Stimulated activated CD8-positive, alpha-beta memory T cell treated with anti-CD3 and anti-CD28 coated beads, Interleukin-7, amount 100 ng/mL, for 1 hour (primary cell): ENCODE measurements at regions not wholly inside any gene's neighbourhood (a gene's known extent, or its start where the extent isn't known, plus 50 kb on each side); places are given as distances from the start of the nearest gene placed in this dataset.
A peak's percentile ranks its signal among the peaks of the same experiment; 100 is the strongest.

Source experiments
- DNase-seq, 2 donors: peaks; one replicate each; pipeline ENCODE4 v3.0.0-alpha.2; 2020; ENCODE audit warnings: low read depth in 2 of 2

- DNase-seq = no peak
Measured at GRCh38 chr4:140281828-140282552, 91.5 kb upstream of the SCOC start.

- no peak for DNase-seq
Measured at GRCh38 chr4:140277576-140277975, 95.9 kb upstream of the SCOC start.

- DNase-seq = no peak
Measured at GRCh38 chr4:140271553-140271952, 101.9 kb upstream of the SCOC start.

GRCh38 chr4:140269369-140269768, 104.1 kb upstream of the SCOC start:
- no peak for DNase-seq

GRCh38 chr4:140268186-140268841, 105.1 kb upstream of the SCOC start:
- DNase-seq = no peak

GRCh38 chr4:140267576-140267975, 105.9 kb upstream of the SCOC start:
- no peak for DNase-seq

- no peak for DNase-seq
Measured at GRCh38 chr4:140266958-140267568, 106.4 kb upstream of the SCOC start.

- DNase-seq = no peak
Measured at GRCh38 chr4:140260227-140260626, 106.2 kb upstream of the MAML3 start.

- DNase-seq = no peak
Measured at GRCh38 chr4:140258476-140258875, 104.5 kb upstream of the MAML3 start.

GRCh38 chr4:140257461-140258305, 103.7 kb upstream of the MAML3 start:
- no peak for DNase-seq

- no peak for DNase-seq
Measured at GRCh38 chr4:140256941-140257340, 103.0 kb upstream of the MAML3 start.

GRCh38 chr4:140256335-140256734, 102.4 kb upstream of the MAML3 start:
- DNase-seq = no peak

- DNase-seq = no peak
Measured at GRCh38 chr4:140255927-140256326, 101.9 kb upstream of the MAML3 start.

- no peak for DNase-seq
Measured at GRCh38 chr4:140255467-140255866, 101.5 kb upstream of the MAML3 start.

GRCh38 chr4:140254651-140255299, 100.8 kb upstream of the MAML3 start:
- DNase-seq = no peak

- DNase-seq = no peak
Measured at GRCh38 chr4:140253556-140254027, 99.6 kb upstream of the MAML3 start.

- peak; percentile 23 to 47 for DNase-seq
Measured at GRCh38 chr4:140252742-140253555, 99.0 kb upstream of the MAML3 start.

GRCh38 chr4:140252141-140252741, 98.3 kb upstream of the MAML3 start:
- no peak for DNase-seq

- DNase-seq = no peak
Measured at GRCh38 chr4:140251571-140251970, 97.6 kb upstream of the MAML3 start.

GRCh38 chr4:140250989-140251552, 97.1 kb upstream of the MAML3 start:
- no peak for DNase-seq
